Esophagus muscularis mucosa (tissue), 4 donors: ENCODE measurements at regions not wholly inside any gene's neighbourhood (a gene's known extent, or its start where the extent isn't known, plus 50 kb on each side); places are given as distances from the start of the nearest gene placed in this dataset.
A peak's percentile ranks its signal among the peaks of the same experiment; 100 is the strongest.

Experiments
- DNase-seq: peaks from one replicate; pipeline ENCODE4 v3.0.0-alpha.2; 2017; ENCODE audit errors: extremely low spot score
- H3K27ac ChIP-seq, 4 donors: fragments of 200-600 bp; sonication (generic); replicated peaks in 1 of 4; 1 replicate in 3 of 4; 2 replicates in 1 of 4; pipeline ENCODE4 v1.5.1; 2016 to 2019; ENCODE audit warnings: mild to moderate bottlenecking in 1 of 4
- H3K27me3 ChIP-seq, 4 donors: fragments of 200-600 bp; sonication (generic); one replicate each; pipeline versions ENCODE4 v1.5.1 to v1.6.0; 2016 to 2019
- H3K36me3 ChIP-seq, 4 donors: fragments of 200-600 bp; sonication (generic); one replicate each; pipeline ENCODE4 v1.5.1; 2016 to 2019
- H3K4me1 ChIP-seq, 4 donors: fragments of 200-600 bp; sonication (generic); one replicate each; pipeline ENCODE4 v1.5.1; 2016 to 2019
- H3K4me3 ChIP-seq, 4 donors: fragments of 200-600 bp; sonication (generic); 1 replicate in 2 of 4; 2 replicates in 2 of 4; pipeline ENCODE4 v1.5.1; 2016 to 2019; ENCODE audit warnings: mild to moderate bottlenecking in 4 of 4, moderate library complexity in 1 of 4
- H3K9me3 ChIP-seq, 4 donors: fragments of 200-600 bp; sonication (generic); 1 replicate in 3 of 4; 2 replicates in 1 of 4; pipeline ENCODE4 v1.5.1; 2016 to 2019
- CTCF ChIP-seq, 3 experiments: fragments of 200-600 bp in 2 of 3; fragments of 450-650 bp in 1 of 3; sonication (generic) in 2 of 3; IDR thresholded peaks; one replicate each; pipeline ENCODE4 v1.5.1; 2017 to 2019; ENCODE audit warnings: antibody characterized with exemption in 3 of 3, mild to moderate bottlenecking in 2 of 3, moderate library complexity in 1 of 3
- EP300 ChIP-seq: sonication (generic); formaldehyde crosslinking; IDR thresholded peaks from one replicate; pipeline ENCODE4 v1.6.1; 2017; ENCODE audit warnings: antibody characterized with exemption
- POLR2A ChIP-seq: fragments of 450-650 bp; IDR thresholded peaks from one replicate; pipeline ENCODE4 v1.6.1; 2017; ENCODE audit warnings: antibody characterized with exemption, moderate library complexity, mild to moderate bottlenecking, low read depth
- POLR2AphosphoS5 ChIP-seq, 2 donors: sonication (generic); formaldehyde crosslinking; IDR thresholded peaks; one replicate each; pipeline ENCODE4 v1.6.1; 2017; ENCODE audit warnings: antibody characterized with exemption in 2 of 2
- WGBS: methylation state at CpG from one replicate; pipeline ENCODE4 v1.1.5; 2018; 5-methylcytosine and 5-hydroxymethylcytosine counted together
- intact Hi-C: fragments of 100-400 bp; cut with DNase I; formaldehyde crosslinking; loops from one replicate; pipeline ENCODE4 v1.15.1; 2023

GRCh38 chr14:48429512-48429911 is 754.1 kb upstream of the MDGA2 start:
- Histone ChIP-seq H3K4me3 (no peak overlapping the region), H3K36me3 (no peaks in the 10 kb centered on the region), H3K9me3 (no peaks in the 10 kb centered on the region), H3K27me3 (no peaks in the 10 kb centered on the region), H3K27ac (no peak overlapping the region), H3K4me1 (no peaks in the 10 kb centered on the region)
- TF ChIP-seq POLR2A (no peak), POLR2AphosphoS5 (IDR thresholded peaks at IDR 0.05) (no peak), EP300 (no peak), CTCF (IDR thresholded peaks at IDR 0.05) (no peak)
- intact Hi-C loops = no loop called here
- 69% methylated on average over 2 of the region's 2 CpGs for WGBS
- no peak for DNase-seq

GRCh38 chr14:48417715-48418500 is 742.5 kb upstream of the MDGA2 start:
- Histone ChIP-seq H3K9me3 (peaks cover 0 to 4% (median 0%) of the 10 kb centered on the region in 4 donors), H3K27ac (no peak overlapping the region), H3K36me3 (no peaks in the 10 kb centered on the region), H3K27me3 (no peaks in the 10 kb centered on the region), H3K4me1 (no peaks in the 10 kb centered on the region), H3K4me3 (no peak overlapping the region)
- TF ChIP-seq CTCF (IDR thresholded peaks at IDR 0.05) (no peak), POLR2A (no peak), EP300 (no peak), POLR2AphosphoS5 (IDR thresholded peaks at IDR 0.05) (no peak)
- intact Hi-C loops = no loop called here
- no peak for DNase-seq
- 100% methylated on average over 1 of the region's 4 CpGs for WGBS

GRCh38 chr14:48401321-48401720 is 725.9 kb upstream of the MDGA2 start:
- no peak for TF ChIP-seq POLR2AphosphoS5 (IDR thresholded peaks at IDR 0.05)
- TF ChIP-seq CTCF (IDR thresholded peaks at IDR 0.05) = no peak
- TF ChIP-seq EP300 = no peak
- no peak for TF ChIP-seq POLR2A
- no peaks in the 10 kb centered on the region for H3K36me3 ChIP-seq
- no peak overlapping the region for H3K4me3 ChIP-seq
- H3K9me3 ChIP-seq = no peaks in the 10 kb centered on the region
- intact Hi-C loops = no loop called here
- no peak overlapping the region for H3K27ac ChIP-seq
- no peaks in the 10 kb centered on the region for H3K4me1 ChIP-seq
- WGBS = 78% methylated on average over 1 of the region's 1 CpG
- DNase-seq = no peak
- no peaks in the 10 kb centered on the region for H3K27me3 ChIP-seq

- Histone ChIP-seq H3K4me1 (no peaks in the 10 kb centered on the region), H3K36me3 (no peaks in the 10 kb centered on the region), H3K9me3 (no peaks in the 10 kb centered on the region), H3K27ac (no peak overlapping the region), H3K27me3 (no peaks in the 10 kb centered on the region), H3K4me3 (no peak overlapping the region)
- intact Hi-C loops = loop anchor here (5.0 kb wide), 1 partner anchor 481 kb away; no protein-coding TSS in a partner anchor
- TF ChIP-seq POLR2AphosphoS5 (IDR thresholded peaks at IDR 0.05) (no peak), CTCF (IDR thresholded peaks at IDR 0.05) (peak; percentile 31 to 70 (median 48)), POLR2A (no peak)
- DNase-seq = no peak
- WGBS = 50% methylated on average over 2 of the region's 2 CpGs
Measured at GRCh38 chr14:48398675-48399282, 723.4 kb upstream of the MDGA2 start.
